Glomerular visceral epithelial cell (primary cell): ENCODE measurements at regions not wholly inside any gene's neighbourhood (a gene's known extent, or its start where the extent isn't known, plus 50 kb on each side); places are given as distances from the start of the nearest gene placed in this dataset.

Source experiments
- DNase-seq: peaks from one replicate; pipeline ENCODE4 v3.0.0-alpha.2; 2016; ENCODE audit errors: extremely low spot score

DNA sequence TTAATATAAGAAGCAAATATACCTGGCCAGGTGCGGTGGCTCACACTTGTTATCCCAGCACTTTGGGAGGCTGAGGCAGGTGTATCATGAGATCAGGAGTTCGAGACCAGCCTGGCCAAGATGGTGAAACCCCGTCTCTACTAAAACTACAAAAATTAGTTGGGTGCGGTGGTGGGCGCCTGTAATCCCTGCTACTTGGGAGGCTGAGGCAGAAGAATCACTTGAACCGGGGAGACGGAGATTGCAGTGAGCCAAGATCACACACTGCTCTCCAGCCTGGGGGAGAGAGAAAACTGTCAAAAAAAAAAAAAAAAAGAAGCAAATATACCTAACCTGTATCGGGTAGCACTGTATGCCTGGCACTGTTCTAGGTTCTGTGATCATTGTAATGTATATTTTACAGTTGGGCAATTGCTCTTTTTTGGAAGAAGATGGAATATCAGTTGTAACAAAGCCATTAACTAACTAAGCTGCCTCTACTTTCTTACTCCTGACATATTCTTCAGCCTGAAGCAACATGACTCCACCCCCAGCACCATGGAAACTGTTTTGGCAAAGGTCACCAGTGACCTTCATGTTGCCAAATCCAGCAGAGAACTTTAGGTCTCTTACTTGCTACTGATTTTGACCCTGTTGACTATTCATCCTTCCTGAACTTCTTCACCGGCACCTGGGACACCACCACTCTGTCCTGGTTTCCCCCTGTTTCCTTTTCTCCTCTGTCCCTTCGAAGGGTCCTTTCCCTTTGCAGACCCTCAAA lies 203.8 kb downstream of the RPLP1 start:
- DNase-seq = no peak

- DNase-seq = no peak
Measured at GRCh38 chr15:69657626-69658025, 205.0 kb downstream of the RPLP1 start.

DNA sequence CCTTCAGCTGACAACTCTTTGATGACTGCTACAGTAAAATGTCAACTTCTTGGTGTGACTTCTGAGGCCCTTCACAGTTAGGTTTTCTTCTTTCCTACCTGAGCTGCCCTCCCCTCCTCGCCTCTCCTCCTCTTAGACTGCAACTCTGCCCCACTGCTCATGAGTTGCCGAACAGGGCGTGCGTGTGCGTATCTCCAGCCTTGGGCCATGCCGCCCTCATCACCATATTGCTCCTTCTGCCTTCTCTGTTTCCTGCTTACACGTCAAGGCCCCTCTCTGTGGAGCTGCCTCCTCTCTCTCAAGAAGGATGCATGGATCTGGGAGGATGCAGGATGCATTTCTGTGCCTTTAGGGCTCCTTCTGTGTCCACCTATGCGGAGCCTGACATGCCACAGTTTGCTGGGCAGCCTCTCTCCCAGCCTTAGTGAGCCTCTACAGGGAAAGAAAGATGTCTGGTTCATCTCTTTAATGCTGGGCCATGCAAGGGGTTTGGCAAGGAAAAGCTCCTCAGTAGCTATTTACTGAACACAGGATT lies 205.9 kb downstream of the RPLP1 start:
- DNase-seq = no peak

- DNase-seq = no peak
Measured at GRCh38 chr15:69659454-69660050, 206.9 kb downstream of the RPLP1 start.

DNA sequence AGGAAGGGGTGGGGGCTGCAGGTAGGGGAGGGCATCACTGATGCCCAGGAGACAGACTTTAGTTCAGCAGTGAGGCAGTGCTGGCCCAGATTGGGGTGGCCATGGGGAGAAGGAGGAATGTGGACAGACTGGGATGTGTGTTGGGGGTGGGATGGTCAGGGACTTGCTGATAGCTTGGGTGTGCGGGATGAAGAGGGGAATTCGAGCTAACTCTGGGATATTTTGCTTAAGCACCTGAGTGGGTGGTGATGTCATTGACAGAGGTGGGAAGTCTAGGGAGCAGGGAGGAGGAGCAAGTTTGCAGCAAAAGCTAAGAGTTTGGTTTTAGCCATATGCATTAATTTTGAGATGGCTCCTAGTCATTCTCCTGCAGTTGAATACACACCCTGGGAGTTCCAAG lies 207.5 kb downstream of the RPLP1 start:
- no peak for DNase-seq

- no peak for DNase-seq
Measured at GRCh38 chr15:69660658-69661405, 208.2 kb downstream of the RPLP1 start.

GRCh38 chr15:69661446-69661845 lies 208.8 kb downstream of the RPLP1 start:
- DNase-seq = no peak

DNA sequence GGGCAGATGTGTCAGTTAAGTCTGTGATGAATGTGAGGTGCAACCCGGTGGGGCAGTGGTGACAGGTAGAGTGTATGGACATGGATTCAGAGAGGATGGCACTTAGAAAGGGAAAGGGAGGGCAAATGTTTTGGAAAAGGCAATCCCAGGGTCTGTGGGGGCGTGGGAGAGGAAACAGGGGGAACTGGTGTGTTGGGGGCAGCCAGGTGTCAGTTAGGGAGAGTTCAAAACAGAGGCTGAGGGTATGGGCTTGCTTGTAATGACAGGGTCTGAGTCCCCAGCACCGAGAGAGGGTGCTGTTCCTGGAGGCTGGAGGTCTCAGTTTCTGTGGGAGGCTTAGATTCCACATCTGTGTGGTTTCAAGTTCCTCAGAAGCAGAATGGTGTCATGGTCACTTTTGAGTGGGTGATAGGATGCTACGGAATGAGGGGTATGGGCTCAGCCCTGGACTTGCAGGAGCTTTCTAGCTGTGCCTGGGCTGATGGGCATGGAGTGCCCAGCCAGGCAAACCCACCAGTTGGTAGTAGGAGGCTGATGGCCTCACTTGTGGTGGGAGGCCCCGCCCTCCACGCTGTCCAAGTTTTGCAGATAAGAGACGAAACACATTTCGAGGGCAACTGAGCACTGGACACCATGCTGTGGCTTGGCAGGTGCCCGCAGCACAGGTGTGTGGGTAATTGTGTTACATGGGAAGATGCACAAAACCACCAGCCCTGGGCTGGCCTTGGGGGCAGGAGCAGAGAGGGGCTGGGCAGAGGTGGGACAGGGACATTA lies 209.4 kb downstream of the RPLP1 start:
- DNase-seq = no peak

GRCh38 chr15:69662645-69663000 lies 210.0 kb downstream of the RPLP1 start:
- DNase-seq = no peak

DNA sequence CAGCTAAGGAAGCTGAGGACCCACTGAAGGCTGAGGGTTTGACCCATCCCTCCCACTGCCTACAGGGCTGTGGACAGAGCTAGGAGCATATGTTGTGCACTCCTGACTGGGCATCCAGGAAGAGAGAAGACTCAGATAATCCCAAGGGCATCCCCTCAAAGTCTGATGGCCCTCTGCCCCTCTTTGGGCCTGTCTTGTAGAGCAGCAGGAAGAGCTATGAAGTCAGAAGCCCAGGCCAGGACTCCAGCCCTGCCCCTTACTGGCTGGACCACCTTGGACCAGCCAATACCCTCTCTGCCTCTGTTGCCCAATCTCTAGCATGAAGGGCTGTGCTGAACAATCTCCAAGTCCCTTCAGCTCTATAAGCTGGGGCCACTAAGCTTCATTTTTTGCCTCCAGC lies 210.8 kb downstream of the RPLP1 start:
- DNase-seq = no peak

DNA sequence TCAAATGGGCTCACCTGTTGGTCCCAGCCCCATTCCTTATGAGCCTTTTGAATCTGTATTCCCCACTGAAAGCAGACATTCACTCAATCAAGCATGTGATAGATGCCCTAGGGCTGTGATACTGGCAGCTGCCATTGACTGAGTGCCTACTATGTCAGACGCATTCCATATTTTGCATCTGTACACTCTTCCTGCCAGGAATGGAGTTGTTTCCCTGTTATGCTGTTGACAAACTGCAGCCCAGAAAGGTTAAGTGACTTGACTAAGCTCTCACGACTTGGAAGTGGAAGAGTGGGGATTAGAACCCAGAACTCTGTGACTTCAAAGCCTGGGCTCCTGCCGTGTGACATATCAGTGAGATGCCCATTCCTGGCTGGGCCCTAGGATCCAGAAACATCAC lies 211.4 kb downstream of the RPLP1 start:
- no peak for DNase-seq

GRCh38 chr15:69664572-69665571 lies 212.3 kb downstream of the RPLP1 start:
- DNase-seq = no peak

DNA sequence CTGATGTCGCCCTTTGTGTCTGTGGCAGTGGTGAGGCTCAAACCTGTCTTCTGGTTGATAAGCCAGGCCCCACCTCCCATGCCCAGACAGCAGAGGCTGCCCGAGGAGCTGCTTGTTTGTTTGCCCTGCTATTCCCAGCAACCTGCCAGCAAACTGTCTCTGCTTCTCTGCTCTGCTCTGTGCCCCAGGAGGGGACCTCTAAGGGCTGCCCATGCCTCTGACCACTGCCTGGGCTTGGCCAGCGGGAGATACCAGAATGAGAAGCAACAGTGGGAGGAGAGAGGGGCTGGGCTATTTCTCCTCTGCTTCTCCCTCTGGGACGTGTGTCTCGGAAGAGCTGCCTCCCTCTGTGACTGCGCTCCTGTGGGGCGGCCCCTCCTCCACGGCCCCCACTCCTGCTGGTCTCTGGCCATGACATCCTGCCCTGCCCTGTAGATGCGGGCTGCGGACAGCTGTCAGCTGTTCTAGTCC lies 213.1 kb downstream of the RPLP1 start:
- DNase-seq = no peak

DNA sequence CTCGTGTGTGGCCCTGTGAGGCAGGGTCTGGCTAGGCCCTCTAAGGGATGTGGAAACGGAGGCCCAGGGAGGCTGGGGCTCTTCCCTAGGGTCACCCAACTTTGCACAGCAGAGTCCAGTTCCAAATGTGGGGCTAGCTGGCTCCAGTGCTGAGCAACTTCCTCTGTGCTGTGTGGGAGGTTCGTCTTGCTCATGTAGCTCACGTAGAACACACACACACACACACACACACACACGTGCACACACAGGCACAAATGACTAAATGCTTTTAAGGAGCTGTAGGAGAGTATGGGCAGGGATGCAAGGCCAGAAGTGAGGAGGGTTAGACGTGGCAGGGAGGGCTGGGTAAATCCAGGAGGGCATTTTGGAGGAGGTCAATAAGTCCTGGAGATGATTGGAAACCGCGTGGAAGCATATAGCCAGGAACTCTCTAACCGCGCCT lies 213.8 kb downstream of the RPLP1 start:
- DNase-seq = no peak

DNA sequence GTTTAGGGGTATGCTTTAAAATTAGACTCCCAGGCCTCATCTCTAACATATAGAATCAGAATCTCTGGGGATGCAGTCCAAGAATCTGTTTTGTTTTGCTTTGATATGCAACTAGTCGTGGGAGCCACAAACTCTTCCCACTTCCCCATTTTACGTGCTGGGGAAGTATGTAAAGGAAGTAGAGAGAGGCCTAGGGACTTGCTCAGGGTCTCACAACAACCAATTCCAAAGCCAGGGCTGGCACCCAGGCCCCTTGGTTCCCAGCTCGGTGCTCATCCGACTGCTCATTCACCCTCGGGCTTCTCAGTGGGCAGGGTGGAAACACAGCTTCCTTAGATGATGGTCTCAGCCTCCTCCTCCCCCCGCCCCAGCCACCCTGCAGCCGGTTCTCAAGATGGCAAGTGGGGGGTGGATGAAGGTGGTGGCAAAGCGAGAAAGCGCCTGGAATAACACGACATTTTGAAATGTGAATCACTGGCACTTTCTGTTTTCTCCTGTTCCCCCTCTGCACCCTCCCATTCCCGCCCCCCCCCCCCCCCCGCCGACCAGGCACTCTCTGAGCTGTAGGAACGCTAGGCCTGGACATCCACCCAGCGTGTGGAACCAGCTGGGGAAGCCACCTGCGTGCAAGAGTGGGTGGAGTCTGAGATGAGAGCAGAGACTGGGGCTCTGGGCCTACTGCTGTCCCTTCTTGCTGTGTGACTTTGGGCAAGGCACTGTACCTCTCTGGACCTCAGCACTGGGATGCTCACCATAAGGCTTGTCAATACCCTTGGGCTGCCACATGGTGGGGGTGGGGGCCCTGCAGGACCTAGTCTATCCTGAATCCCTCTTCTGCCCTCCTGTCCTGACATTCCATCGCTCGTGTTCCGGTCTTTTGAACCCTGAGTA lies 214.5 kb downstream of the RPLP1 start:
- no peak for DNase-seq

DNA sequence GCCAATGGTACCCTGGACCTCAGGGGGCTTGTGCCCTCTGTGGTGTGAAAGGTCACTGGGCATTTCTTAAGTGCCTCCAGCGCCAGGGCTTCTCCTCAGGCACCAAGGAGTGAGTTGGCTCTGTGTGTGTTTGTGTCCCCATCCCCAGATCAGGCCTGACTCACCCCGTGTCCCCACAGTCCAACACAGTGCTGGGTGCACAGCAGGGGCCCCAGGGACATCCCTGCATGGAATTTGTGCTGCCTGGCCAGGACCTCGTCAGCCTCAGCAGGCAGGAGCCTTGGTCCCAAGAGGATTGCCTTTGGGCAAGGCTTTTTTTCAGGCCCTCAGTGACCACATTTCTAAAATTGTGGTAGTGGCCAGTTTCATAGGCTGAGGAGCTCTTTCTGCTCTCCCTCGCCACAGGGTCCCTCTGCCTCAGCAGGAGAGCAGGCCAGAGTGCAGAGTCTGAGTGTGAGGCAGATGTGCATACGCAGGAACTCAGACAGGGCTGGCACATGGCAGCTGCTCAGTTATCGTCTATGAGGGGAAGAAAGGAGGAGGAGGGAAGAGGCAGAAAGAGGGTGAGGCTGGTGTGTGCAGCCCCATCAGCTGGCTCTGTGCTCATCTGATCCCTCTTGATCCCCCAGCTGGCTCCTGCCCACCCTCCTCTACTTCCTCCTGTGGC lies 215.6 kb downstream of the RPLP1 start:
- no peak for DNase-seq

GRCh38 chr15:69668963-69669362 lies 216.3 kb downstream of the RPLP1 start:
- no peak for DNase-seq

- DNase-seq = no peak
Measured at GRCh38 chr15:69669446-69669845, 216.8 kb downstream of the RPLP1 start.

DNA sequence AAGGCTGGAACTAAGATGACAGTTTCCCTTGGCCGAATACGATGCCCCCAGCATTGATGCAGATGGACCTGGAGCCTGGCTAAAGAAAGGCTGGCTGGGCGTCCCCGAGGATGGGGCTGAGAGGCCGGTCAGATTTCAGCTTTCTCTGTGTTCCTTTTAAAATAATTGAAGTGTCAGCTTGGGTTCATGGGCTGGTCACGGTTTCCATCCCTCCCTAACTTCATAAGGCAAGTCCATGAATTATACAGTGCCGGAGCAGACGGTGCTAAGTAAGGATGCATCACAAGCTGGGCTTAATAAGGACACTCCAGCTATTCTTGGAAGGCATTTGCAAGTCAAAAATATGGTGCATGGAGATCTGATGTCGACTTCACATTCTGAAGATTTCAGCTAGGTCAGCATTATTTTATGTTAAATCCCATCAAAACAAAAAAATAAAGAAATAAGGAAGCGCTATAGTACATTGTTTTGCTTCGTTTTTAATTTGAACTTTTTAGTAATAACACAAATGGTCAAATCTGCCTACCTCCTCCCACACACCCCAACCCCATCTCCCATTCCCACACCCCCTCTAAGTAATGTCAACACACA lies 220.8 kb downstream of the RPLP1 start:
- no peak for DNase-seq
